Activated B cell treated with CpG ODN at 0.5 μM for 24 hours (primary cell): ENCODE measurements at regions not wholly inside any gene's neighbourhood (a gene's known extent, or its start where the extent isn't known, plus 50 kb on each side); places are given as distances from the start of the nearest gene placed in this dataset.

Experiments used
- ATAC-seq: fragments of 200-7000 bp; cut with Tn5 transposase; one replicate; pipeline ENCODE4 v1.10.0; 2021; ENCODE audit warnings: low read depth, mild to moderate bottlenecking, moderate library complexity
- CTCF ChIA-PET: fragments of 350-600 bp; sonication (Branson Sonifier 250); formaldehyde crosslinking; loops from one replicate; lab custom pipeline; 2021; ENCODE audit warnings: antibody characterized with exemption; lab: Charles Lee
- POLR2A ChIA-PET: fragments of 350-600 bp; sonication (Branson Sonifier 250); formaldehyde crosslinking; loops from one replicate; lab custom pipeline; 2021; ENCODE audit warnings: antibody characterized with exemption; lab: Charles Lee
- DNase-seq: peaks from one replicate; pipeline ENCODE4 v3.0.0; 2022
- H3K27ac Mint-ChIP-seq: one replicate; pipeline ENCODE4 v1.8.0; 2020; ENCODE audit warnings: mixed read lengths
- H3K27me3 Mint-ChIP-seq: one replicate; pipeline ENCODE4 v1.8.0; 2021; ENCODE audit warnings: mixed read lengths
- H3K36me3 Mint-ChIP-seq: one replicate; pipeline ENCODE4 v1.8.0; 2021; ENCODE audit warnings: low read depth, mixed read lengths
- H3K4me1 Mint-ChIP-seq: one replicate; pipeline ENCODE4 v1.8.0; 2021; ENCODE audit warnings: mixed read lengths
- H3K4me3 Mint-ChIP-seq: one replicate; pipeline ENCODE4 v1.8.0; 2020; ENCODE audit warnings: mild to moderate bottlenecking, mixed read lengths
- H3K9me3 Mint-ChIP-seq: one replicate; pipeline ENCODE4 v1.8.0; 2020; ENCODE audit warnings: mixed read lengths
- CTCF ChIP-seq: fragments of 200-600 bp; IDR thresholded peaks from one replicate; pipeline ENCODE4 v1.8.0; 2022; ENCODE audit warnings: antibody characterized with exemption, mild to moderate bottlenecking
- intact Hi-C: fragments of 100-400 bp; cut with micrococcal nuclease; formaldehyde crosslinking; loops from one replicate; pipeline ENCODE4 v1.15.1; 2024

- DNase-seq: no peak
- H3K9me3 Mint-ChIP-seq: peaks cover 9% of the 10 kb centered on the region
- H3K27ac Mint-ChIP-seq: no peak overlapping the region
- ATAC-seq: no peak
- CTCF ChIA-PET: no interaction called here
- no peaks in the 10 kb centered on the region for H3K4me1 Mint-ChIP-seq
- peaks cover 14% of the 10 kb centered on the region for H3K27me3 Mint-ChIP-seq
- H3K4me3 Mint-ChIP-seq: no peak overlapping the region
- TF ChIP-seq CTCF: no peak
- intact Hi-C loops: no loop called here
- no peaks in the 10 kb centered on the region for H3K36me3 Mint-ChIP-seq
- POLR2A ChIA-PET: no interaction called here
Measured at GRCh38 chr2:129605646-129606045, 373.8 kb upstream of the RAB6C start.

- Mint-ChIP-seq H3K27ac (no peak overlapping the region), H3K36me3 (no peaks in the 10 kb centered on the region), H3K4me1 (no peaks in the 10 kb centered on the region), H3K9me3 (peaks cover 9% of the 10 kb centered on the region), H3K27me3 (peaks cover 14% of the 10 kb centered on the region), H3K4me3 (no peak overlapping the region)
- DNase-seq: no peak
- no peak for ATAC-seq
- TF ChIP-seq CTCF: no peak
- POLR2A ChIA-PET: no interaction called here
- intact Hi-C loops: no loop called here
- CTCF ChIA-PET: no interaction called here
Measured at GRCh38 chr2:129606496-129607270, 372.8 kb upstream of the RAB6C start.

- H3K27me3 Mint-ChIP-seq: peaks cover 8% of the 10 kb centered on the region
- no peak overlapping the region for H3K4me3 Mint-ChIP-seq
- no peaks in the 10 kb centered on the region for H3K4me1 Mint-ChIP-seq
- ChIA-PET POLR2A (no interaction called here), CTCF (no interaction called here)
- intact Hi-C loops: no loop called here
- DNase-seq (no peak), ATAC-seq (no peak)
- H3K27ac Mint-ChIP-seq: no peak overlapping the region
- H3K36me3 Mint-ChIP-seq: no peaks in the 10 kb centered on the region
- TF ChIP-seq CTCF: no peak
- H3K9me3 Mint-ChIP-seq: peaks cover 9% of the 10 kb centered on the region
Measured at GRCh38 chr2:129609224-129609623, 370.2 kb upstream of the RAB6C start.

GRCh38 chr2:129610766-129611165 lies 368.7 kb upstream of the RAB6C start:
- H3K9me3 Mint-ChIP-seq: peaks cover 9% of the 10 kb centered on the region
- ATAC-seq (no peak), DNase-seq (no peak)
- H3K4me1 Mint-ChIP-seq: no peaks in the 10 kb centered on the region
- intact Hi-C loops: no loop called here
- POLR2A ChIA-PET: no interaction called here
- peaks cover 6% of the 10 kb centered on the region for H3K27me3 Mint-ChIP-seq
- TF ChIP-seq CTCF: no peak
- H3K4me3 Mint-ChIP-seq: no peak overlapping the region
- H3K36me3 Mint-ChIP-seq: no peaks in the 10 kb centered on the region
- CTCF ChIA-PET: no interaction called here
- no peak overlapping the region for H3K27ac Mint-ChIP-seq

- Mint-ChIP-seq H3K4me3 (no peak overlapping the region), H3K9me3 (peaks cover 9% of the 10 kb centered on the region), H3K36me3 (no peaks in the 10 kb centered on the region), H3K4me1 (no peaks in the 10 kb centered on the region), H3K27ac (no peak overlapping the region), H3K27me3 (no peaks in the 10 kb centered on the region)
- ChIA-PET CTCF (no interaction called here), POLR2A (no interaction called here)
- TF ChIP-seq CTCF: no peak
- no peak for ATAC-seq
- intact Hi-C loops: no loop called here
- no peak for DNase-seq
Measured at GRCh38 chr2:129611471-129611870, 368.0 kb upstream of the RAB6C start.
